ENCODE measurements at regions not wholly inside any gene's neighbourhood (a gene's known extent, or its start where the extent isn't known, plus 50 kb on each side); places are given as distances from the start of the nearest gene placed in this dataset.
"Not testable (repeated sequence)": the region's sequence is repeated elsewhere in the genome, so short reads cannot be mapped to it uniquely, and the experiment has no call there.

DNA sequence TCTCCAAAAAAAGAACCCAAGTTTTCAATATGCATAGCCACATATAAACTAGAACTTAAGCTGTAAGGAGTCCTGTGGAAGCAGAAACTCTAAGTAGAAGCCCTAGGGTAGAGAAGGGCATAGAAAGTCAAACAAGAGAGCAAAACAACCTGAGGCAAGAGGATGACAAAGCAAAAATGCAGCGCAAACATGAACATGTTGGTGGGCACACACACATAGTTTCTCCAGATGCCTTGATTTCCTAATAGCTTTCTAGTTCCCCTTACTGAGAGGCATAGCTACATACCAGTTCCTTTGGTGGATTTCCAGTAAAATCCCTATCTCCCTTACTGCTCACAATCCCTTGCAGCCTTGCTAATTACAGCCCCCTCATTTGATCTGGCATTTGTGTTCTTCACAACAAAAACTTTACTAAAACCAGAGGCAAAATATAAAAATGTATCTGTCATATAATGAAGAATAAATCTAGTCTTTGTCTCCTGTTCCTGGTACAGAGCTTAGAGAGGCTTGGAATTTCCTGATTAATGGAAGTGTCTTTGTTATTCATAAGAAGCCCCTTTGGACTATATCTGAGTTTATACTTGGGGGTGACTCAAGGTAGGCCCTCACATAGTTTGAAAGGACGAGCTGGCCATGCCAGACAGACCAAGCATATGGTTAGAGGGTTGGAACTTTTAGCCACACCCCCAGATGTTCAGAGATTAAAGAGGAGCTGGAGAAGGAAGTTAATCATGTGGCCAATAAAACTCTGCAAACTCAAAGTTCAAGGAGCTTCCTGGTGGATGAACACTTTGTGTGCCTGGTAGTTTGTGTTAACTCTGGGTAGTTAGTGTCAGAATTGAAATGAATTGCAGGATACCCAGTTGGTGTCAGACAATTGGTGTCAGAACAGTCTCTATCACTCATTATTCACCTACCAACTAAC is 52.7 kb upstream of the ZCCHC13 start:
- DNase-seq, result peak; percentile 80

DNA sequence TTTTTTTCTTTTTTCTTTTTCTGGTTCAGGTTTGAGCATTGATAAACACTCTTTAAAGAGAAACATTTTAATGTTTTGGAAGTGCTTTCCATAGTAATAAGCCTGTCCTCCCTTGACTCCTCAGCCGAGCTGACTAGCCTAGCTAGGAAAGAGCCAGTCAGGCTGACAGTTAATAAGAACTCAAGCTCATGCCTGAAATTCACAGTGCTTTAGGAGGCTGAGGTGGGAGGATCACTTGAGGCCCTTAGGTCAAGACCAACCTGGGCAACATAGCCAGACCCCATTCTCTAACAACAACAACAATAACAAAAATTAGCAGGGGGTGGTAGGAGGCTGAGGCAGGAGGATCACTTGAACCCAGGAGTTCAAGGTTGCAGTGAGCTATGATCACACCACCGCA is 53.4 kb upstream of the ZCCHC13 start:
- DNase-seq, result no peak

GRCh38 chrX:74249963-74250362 is 54.0 kb upstream of the ZCCHC13 start:
- peak; percentile 63 for DNase-seq

GRCh38 chrX:74248889-74249288 is 55.1 kb upstream of the ZCCHC13 start:
- DNase-seq, result no peak

GRCh38 chrX:74246524-74246923 is 57.5 kb upstream of the ZCCHC13 start:
- no peak for DNase-seq

DNA sequence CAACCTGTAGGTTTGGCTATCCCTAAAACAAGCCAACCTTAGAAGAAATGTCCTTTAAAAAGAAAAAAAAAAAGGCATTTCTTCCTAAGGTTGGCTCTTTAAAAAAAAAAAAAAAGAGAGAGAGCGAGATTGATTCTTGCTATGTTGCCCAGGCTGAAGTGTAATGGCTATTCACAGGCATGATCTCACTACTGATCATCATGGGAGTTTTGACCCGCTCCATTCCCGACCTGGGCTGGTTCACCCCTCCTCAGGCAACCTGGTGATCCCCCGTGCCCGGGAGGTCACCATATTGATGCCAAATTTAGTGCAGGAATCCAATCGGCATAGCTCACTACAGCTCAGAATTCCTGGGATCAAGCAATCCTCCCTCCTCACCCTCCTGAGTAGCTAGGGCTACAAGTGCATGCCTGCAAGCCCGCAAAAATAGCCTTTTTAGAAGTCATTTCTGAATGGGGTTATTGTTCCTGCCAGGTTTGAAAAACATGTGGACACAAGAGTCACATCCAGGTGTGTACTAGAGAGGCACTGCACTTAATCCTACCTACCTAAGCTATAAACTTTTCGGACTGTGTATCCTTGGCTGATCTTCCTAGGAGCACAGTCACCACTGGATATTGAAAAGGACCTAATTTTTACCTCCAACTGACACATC is 61.4 kb upstream of the ZCCHC13 start:
- no peak for DNase-seq

- DNase-seq, result no peak
Observed at GRCh38 chrX:74242050-74242449, 61.9 kb upstream of the ZCCHC13 start.

DNA sequence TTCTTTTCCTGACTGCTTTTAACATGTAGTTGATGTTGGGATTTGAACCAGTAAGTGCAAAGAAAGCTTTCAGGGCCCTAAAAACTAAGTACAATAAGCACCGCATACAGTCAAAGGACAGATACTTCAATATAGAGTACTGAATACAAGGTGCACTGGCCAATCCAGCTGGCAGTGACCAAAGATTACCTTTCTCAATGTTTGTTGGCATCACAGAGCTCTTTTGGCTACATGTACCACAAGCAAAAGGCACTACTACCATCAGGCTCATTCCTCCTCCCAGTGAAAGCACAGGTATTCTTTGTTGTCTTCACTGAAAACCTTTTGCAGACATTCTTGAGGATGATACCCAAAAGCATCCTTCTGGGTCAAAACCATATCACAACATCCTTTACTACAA is 65.2 kb upstream of the ZCCHC13 start:
- DNase-seq, result no peak

DNA sequence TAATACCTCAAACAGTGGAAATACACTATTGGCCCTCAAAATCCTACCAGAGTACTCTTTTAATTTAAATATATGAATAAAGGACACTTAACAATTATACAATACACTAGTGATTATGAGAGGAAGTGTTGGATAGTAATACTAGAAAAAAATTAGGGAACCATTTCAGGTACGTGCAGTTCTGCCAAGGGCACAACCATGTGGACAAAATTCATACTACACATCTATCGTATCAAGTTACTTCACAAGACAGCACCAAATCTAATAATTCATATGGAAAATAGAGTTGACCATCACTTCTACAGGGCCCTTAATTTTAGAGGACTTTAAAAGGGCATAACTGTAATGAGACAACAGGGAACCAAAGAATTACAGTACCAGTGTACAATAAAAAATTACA is 69.2 kb upstream of the ZCCHC13 start:
- DNase-seq, result peak; percentile 28

GRCh38 chrX:74232859-74233258 is 71.1 kb upstream of the ZCCHC13 start:
- DNase-seq, result peak; percentile 63

GRCh38 chrX:74231625-74232024 is 72.4 kb upstream of the ZCCHC13 start:
- DNase-seq, result no peak

DNA sequence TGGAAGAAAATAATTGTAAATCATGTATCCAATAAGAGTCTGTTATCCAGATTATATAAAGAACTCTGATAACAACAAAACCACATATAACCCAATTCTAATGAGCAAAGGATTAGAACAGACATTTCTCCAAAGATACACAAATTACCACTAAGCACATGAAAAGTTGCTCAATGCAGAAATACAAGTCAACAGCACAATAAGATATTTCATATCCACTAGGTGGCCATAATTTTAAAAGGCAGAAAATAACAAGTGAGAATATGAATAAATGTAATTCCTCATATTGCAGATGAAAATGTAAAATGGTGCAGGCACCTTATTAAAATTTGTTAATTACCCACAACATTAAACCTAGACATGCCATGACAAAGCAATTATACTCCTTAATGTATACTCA is 73.9 kb upstream of the ZCCHC13 start:
- DNase-seq, result no peak

DNA sequence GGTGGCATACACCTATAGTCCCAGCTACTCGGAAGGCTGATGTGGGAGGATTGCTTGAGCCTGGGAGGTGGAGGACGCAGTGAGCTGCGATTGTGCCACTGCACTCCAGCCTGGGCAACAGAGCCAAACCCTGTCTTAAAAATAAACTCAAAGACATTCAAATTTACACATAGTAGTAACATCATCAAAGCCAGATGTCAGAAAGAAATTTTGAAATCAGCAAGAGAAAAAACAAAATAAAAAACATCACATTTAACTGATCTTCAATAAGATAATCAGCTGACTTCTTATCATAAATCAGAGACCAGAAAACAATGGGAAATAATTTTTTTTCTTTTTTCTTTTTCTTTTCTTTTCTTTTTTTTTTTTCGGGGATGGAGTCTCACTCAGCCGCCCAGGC is 78.9 kb upstream of the ZCCHC13 start:
- DNase-seq, result no peak

GRCh38 chrX:74220277-74220676 is 83.7 kb upstream of the ZCCHC13 start:
- DNase-seq, result no peak

- no peak for DNase-seq
Observed at GRCh38 chrX:74218895-74219294, 85.1 kb upstream of the ZCCHC13 start.

- DNase-seq, result no peak
Observed at GRCh38 chrX:74216421-74216820, 87.6 kb upstream of the ZCCHC13 start.

DNA sequence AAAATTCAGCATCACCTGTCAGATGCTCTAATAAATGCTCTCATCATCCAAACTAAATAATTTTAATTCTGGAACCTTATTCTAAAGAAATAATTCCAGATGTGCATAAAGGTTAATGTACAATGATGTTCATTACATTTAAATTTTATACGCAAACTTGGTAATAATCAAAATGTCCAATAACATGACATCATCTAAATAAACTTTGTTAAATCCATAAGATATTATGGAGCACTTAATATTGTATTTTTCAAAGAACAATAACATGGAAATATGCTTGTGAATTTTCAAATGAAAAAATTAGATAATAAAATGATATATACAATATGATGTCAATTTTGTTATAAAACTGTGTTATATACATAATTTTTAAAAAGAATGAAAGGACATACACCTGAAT is 92.1 kb upstream of the ZCCHC13 start:
- DNase-seq, result no peak

DNA sequence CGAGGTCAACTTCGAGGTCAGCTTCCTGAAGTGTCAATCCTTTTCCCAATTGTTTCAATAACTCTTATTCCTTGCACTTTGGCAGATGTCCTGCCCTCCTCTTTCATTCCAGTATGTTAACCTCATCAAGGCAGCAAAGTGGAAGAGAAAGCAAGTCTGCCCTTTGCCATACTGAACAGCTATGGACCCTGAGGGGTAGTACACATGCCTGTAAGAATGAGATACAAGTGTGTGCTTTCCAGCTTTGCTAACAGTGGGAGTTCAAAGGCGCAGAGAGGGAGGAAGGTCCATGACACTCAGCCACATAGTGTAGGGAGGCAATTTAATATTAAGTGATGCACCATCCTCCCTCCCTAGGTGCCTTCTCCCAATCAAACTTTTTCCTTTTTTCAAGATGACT is 96.4 kb upstream of the ZCCHC13 start:
- no peak for DNase-seq

DNA sequence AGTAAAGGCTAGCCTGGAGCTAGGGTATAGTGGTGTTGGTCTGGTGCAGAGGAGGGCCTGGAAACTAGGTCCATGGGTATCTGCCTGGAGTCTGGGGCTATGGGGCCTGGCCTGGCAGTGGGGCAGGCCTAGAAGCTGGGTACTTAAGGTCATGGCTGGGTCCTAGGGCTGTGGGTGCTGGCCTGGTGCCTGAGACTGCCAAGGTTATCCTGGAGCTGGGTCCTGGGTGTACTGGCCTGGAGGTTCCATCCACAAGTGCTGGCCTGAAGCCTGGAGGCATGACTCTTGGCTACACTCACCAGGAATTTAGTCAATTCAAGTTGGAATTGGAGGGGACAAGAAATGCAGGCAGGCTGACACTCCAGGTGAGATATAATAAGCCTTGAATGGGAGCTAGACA is 108.4 kb upstream of the ZCCHC13 start:
- no peak for DNase-seq

- DNase-seq, result no peak
Observed at GRCh38 chrX:74195120-74195519, 108.9 kb upstream of the ZCCHC13 start.

DNA sequence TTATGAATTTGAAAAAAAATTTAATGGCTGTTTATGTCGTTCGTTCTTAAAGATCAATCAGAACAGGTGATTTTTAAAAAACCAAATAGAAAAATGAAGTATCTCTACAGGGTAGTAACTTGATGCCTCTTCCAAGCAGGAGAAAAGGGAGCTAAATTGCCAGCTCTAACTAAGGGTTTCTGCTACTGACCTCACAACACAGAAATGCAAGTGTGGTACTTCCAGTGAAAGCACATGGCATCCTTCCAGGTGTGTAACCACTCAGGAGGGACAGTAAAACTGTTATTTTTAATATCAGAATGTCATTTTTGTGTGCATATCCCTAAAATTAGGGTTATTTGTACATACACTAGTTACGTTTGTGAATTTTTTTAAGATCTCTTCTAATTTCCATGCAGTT is 116.8 kb upstream of the ZCCHC13 start:
- no peak for DNase-seq

DNA sequence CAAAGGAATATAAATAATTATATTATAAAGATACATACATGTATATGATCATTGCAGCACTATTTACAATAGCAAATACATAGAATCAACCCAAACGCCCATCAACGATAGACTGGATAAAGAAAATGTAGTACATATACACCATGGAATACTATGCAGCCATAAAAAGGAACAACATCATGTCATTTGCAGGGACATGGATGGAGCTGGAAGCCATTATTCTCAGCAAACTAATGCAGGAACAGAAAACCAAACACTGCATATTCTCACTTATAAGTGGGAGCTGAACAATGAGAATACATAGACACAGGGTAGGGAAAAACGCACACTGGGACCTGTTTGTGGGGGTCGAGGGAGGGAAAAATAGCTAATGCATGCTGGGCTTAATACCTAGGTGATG is 120.9 kb upstream of the ZCCHC13 start:
- DNase-seq, result not testable (repeated sequence)

- DNase-seq, result not testable (repeated sequence)
Observed at GRCh38 chrX:74181976-74182375, 122.0 kb upstream of the ZCCHC13 start.

GRCh38 chrX:74180716-74181115 is 123.3 kb upstream of the ZCCHC13 start:
- no peak for DNase-seq

- DNase-seq, result no peak
Observed at GRCh38 chrX:74179990-74180389, 124.0 kb upstream of the ZCCHC13 start.

Data from hematopoietic multipotent progenitor cell treated with erythropoietin and hydrocortisone succinate and interleukin-3 and kit ligand, for 4 days (in vitro differentiated cells).